ENCODE measurements at regions not wholly inside any gene's neighbourhood (a gene's known extent, or its start where the extent isn't known, plus 50 kb on each side); places are given as distances from the start of the nearest gene placed in this dataset.

DNA sequence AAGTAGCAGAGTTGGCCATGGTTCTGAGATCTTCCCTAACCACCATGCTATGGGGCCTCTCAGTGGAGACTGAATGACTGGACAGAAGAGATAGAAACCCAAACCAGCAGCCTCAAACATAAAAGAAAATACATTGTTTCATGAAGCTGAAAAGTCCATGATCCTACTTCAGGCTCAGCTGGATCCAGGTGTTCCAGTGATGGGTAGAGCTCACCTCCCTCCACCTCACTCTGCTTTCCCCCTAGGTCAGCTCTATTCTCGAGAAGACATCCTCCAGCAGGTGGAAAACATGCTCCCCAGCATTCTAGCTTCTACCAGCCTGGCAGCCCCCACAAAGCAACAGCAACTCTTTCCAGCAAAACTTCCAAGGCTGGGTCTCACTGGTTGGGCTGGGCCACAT is 132.1 kb downstream of the OAT start:
- no peak for DNase-seq (ENCODE audit: low spot score)

DNA sequence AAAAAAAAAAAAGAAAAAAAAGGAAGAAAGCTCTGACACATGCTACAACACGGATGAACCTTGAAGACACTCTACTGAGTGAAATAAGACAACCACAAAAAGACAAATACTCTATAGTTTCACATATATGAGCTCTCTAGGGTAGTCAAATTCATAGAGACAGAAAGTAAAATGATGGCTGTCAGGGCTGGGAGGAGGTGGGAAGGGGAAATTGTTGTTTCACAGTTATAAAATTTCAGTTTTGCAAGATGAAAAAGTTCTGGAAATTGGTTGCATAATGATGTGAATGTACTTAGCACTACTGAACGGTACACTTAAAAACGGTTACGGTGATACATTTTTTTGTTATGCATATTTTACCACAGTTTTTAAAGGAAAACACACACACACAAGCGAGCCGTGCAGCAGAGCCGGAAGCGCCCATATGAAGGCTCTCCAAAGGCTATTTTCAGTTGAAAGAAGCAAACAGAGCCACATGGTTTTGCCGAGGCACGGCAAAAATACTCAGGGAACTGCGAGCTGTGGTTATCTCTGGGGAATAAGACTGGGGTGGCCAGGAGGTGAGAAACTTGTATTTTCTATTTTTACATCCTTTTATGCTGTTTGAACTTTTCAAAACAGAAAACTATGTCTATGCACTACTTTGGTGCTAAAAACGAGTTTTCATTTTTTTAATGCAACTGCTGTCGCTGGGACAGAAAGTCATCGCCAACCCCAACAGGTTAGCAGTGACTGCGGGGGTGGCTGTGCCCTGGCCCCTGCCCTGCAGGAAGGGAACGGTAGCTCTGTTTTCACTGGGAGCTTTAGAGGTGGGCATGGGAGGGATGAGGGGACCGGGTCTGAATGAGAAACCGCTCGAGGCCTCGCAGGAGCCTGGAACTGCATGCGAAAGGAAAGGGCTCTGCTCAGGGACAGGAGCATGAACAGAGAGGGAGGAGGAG is 132.9 kb downstream of the OAT start:
- no peak for DNase-seq (ENCODE audit: low spot score)

DNA sequence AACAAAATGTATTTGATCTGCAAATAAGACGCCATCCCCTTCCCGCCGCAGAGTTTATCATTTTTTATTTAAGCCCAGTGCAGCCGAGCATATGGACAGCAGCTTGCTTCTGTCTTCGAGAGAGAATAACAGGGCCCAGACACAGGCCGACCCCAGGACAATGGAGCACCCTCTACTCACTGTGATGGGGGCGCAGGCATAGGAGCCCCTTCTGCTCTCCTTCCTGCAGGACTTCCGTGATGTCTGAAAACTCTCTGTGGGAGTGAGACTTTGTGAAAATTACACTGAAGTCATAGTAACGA is 134.8 kb downstream of the OAT start:
- no peak for DNase-seq (ENCODE audit: low spot score)

DNA sequence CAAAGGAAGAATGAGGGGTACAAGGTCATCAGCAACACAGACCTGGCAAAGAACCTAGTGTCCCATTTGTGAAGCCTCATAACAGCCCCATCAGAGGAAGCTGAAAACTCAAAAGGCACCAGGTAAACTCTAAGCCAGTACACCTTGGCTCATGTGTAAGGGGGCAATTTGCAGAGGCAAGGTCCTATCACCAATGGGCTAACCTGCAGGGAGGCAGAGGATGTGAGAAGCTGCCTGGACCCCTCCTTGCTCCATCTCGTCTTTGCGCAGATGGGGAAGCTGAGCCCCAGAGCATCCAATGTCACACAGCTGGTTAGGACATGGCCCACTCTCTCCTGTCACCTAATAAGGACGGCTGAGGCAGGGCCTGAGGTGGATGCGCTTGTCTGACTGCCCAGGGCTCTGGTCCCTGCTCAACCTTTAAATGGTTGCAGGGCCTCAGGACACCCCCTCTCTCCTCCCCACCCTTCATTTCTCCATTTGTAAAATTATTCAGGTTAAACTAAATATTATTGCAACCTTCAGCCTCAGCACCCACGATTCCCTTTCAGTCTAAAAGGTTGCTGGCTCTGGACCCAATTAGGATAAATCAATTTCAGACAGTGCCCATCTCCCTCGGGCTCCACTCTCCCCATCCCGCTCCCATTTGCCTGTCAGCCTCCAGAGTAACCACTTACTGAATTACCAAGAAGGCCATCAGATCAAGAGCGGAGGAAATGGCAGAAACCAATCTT is 135.3 kb downstream of the OAT start:
- DNase-seq (ENCODE audit: low spot score): no peak

DNA sequence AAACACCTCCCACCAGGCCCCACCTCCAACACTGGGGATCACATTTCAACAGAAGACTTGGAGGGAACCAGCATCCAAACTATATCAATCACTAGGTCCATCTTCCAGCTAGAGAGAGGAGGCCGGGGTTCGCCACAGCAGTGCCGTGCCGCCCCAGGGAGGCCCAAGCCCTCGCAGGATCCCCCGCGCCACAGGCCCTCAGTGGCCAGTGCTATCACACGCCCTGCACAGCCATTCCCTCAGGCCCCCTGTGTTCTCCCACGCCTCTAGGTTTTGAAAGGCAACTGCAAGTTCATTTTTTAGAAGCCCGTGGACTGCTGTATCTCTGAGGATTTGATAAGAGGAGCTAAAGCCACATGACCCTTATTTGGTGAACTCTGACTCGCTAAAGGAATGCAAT is 136.4 kb downstream of the OAT start:
- no peak for DNase-seq (ENCODE audit: low spot score)

DNA sequence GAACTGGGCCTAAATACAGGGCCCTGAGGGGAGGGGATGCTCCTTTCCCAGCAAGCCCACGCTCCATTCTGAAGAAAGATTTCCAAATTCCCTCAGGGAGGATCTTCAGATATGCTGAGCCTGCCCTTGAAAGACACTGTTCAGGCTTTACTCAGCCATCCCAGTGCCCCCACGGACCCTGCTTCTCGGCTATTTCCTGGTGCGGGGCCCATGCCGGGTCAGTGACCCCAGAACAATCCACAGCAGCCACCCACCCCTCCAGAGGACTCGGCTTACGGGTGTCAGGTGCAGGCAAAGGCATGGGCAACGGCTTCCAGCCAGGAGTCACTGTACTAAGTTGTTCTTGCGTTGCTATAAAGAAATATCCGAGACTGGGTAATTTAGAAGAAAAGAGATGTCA is 137.1 kb downstream of the OAT start:
- no peak for DNase-seq (ENCODE audit: low spot score)

DNA sequence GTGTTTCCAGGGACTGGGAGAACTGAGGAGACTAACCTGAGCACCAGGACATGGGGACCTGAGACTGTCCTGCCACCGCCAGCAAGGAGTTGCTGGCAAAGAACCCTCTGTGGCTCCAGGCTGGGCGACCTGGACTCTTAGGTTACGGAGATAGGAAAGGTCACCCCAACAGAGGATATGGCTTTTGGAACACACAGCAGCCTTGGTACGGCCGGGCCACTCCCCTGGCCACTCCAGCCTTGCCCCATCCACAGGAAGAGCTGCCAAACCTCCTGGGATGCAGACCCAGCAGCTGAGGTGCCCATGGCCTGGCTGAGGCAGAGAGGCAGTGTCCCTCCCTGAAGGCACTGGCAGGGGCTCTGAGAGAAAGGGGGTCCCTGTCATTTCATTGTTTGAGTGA is 137.8 kb downstream of the OAT start:
- no peak for DNase-seq (ENCODE audit: low spot score)

DNA sequence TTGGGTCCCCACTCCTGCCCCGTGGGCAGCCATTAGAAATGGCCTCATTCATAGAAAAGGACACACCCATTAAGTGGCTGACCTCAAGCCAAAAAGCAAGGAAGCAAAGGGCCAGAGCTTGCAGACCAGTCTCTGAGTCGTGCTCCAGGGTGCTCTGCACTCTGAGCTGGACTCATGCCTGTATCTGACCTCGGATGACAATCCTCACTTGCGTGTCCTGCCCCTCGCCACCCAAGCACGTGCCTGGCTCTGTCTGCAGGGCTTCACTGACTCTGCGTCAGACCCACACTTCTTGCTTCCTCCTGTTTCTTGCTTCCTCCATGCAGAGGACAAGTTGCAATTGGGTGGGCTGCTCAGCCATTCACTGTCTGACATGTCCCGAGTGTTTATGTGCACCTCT is 138.8 kb downstream of the OAT start:
- no peak for DNase-seq (ENCODE audit: low spot score)

DNA sequence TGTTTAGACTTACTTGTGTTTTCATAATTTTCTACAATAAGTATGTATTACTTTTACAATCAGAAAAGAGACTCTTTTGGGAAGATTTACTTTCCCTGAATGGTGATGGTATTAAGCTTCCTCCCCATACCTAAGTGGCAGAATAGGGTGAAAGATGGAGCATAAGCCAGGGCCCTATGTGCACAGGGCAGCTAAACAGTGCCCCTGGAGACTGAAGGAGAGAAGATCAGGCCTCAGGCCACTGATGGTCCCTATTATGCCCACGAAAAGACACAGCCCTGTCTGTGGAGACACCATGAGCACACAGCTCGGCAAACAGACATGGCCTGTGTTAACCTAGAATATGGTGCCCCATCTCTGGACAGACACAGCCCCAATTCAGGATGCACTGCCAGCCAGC is 139.4 kb downstream of the OAT start:
- DNase-seq (ENCODE audit: low spot score): no peak

DNA sequence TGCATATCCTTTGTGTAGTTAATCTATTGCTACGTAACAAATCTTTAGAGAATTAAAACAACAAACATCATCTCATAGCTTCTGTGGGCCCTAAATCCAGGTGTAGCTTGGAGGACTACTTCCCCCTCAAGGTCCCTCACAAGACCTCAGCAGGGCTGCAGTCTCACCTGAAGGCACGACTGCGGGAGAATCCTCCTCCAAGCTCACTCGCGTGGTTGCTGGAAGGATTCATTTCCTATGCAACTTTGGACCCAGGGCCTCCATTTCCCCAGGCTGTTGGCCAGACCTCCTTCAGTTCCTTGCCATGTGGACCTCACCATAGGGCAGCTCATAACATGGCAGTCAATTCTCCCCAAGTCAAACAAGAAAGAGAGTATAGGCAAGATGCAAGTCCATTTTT is 140.4 kb downstream of the OAT start:
- no peak for DNase-seq (ENCODE audit: low spot score)

DNA sequence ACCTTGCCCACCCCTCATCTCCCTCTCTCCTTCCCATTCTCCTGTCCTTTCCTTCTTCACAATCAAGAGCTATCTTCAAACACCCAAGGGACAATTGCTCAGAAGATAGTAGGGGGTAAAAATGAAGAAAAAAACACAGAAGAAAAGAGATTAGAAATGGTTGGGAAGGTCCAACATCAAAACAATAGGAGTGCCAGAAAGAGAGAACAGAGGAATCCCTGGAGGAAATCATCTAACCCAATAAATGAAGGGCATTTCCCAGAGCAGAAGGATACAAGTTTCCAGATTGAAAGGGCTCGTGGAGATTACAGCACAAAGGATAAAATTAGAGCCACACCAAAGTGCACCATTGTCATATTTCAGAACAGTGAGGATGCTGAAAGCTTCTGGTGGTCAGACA is 145.6 kb downstream of the OAT start:
- DNase-seq (ENCODE audit: low spot score): no peak

DNA sequence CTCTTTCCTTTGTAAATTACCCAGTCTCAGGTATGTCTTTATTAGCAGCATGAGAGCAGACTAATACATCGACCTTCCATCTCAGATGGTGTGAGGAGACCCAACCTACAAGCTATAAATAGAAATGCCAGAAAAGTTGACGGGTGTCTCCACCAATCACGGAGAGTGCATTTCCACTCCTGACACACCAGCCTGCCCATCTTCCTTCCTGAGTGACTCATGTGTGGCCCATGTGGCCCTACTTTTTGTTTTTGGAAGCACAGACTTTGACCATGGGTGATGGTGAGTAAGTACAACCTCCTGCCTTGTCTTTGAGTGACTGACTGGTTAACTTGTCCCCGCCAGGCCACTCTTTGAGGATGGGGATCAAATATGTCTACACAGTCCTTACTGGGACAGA is 147.0 kb downstream of the OAT start:
- DNase-seq (ENCODE audit: low spot score): no peak

DNA sequence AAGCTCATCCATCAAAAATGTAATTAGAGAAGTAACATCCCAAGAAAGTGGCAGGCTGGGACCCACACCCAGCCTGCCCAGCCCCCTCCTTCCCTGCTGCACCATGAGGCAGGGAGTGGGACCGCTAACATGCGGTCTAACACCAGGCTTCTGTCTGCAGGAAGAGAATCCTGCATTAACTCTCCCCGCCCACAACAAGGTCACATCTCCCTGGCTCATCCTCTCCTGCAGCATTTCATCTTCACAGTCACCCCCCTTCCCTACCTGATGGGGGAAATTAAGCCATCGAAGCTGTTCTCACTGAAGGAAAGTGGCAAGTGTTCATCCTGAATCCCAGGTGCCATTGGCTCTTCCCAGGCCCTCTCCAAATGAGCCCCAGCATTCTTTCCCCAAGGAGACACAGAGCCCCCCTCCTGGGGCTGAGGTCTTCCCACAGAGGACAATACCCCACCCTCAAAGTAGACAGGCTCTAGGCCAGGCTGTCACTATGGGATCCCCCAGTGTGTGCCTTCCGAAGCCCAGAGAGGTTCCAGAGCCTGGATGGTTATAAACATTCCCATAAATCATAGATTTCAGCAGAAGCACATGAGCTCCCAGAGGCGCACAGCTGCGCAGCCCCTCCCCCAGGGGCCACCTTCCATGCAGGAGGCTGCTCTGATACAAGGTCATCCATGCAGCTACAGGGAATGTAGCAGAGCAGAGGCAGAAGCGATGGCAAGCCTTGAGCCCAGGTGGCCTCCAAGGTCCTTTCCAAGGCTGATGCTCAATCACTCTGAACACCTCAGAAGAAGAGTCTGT is 148.0 kb downstream of the OAT start:
- DNase-seq (ENCODE audit: low spot score): no peak

DNA sequence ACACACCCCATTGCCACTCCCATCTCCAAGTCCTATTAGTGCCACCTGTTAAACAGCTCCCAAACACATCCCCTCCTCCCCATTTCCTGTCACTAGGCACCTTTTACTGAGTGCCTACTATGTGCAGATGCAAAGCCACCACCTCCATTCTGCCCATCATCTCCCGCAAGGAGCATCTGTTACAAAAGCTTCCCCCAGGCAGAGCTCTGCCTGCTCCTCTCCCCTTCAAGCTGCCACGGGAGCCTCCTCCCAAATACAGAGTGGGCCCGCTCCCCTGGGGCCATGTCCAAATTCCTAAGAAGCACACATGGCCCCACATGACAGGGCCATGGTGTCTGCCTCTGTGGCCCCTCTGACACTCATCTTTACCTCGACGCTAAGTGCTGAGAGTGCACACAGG is 149.7 kb downstream of the OAT start:
- DNase-seq (ENCODE audit: low spot score): no peak

DNA sequence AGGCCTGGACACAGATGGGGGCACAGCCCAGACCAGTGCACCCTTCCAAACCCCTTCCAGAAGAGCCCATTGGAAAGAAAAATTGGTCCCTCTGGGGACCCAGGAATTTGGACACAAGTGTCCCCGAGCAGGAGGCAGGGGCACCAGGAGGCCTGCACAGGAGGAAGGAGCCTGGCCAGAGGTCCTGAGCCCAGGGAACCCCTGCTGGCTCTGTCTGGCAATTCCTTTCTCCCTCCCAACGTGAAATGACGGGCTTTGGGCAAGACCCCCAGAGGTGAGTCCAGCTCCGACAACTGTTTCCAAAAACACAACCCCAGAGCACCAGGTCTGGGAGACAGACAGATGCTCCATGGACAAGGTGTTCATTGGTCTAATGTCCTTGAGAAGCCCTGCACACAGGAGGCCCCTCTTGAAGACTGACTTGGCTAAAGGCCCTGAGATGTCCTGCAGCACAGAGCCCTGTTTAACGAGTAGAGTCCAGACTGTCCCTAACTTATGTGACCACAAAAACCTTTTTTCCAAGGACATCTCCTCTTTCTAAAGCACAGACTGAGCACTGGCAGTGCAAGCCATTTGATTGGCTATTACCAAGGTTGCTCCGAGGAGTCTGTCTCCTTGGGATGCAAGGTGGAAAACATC is 150.7 kb downstream of the OAT start:
- no peak for DNase-seq (ENCODE audit: low spot score)

DNA sequence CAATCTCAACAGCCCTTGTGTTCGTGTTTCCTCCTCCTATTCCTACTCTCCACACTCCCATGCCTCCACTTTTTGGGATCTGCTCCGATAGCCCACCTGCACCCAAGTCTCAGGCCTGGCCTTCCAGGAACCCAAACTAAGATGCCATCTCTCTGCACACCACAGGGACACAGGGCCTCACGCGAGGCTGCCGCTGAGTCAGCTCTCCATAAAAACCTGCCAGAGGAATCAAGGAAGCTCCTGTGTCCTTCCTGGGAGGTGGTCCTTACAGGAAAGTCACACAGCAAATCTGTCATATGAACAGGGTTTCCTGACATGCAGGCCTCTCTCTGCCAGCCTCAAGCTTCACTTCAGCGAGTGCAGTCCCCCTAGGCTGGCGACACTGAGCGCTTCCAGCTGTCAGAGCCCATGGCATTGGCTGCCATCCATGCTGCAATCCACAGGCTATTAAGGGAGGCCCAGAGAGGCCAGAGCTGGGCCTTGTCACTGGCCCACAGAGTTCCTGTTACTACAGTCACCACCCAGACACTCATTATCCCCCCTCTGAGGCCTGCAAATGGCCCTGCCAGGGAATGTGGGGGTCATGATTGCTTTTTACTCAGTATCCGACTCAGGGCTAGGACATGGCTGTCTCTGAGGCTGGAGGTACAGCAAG is 151.4 kb downstream of the OAT start:
- no peak for DNase-seq (ENCODE audit: low spot score)

DNA sequence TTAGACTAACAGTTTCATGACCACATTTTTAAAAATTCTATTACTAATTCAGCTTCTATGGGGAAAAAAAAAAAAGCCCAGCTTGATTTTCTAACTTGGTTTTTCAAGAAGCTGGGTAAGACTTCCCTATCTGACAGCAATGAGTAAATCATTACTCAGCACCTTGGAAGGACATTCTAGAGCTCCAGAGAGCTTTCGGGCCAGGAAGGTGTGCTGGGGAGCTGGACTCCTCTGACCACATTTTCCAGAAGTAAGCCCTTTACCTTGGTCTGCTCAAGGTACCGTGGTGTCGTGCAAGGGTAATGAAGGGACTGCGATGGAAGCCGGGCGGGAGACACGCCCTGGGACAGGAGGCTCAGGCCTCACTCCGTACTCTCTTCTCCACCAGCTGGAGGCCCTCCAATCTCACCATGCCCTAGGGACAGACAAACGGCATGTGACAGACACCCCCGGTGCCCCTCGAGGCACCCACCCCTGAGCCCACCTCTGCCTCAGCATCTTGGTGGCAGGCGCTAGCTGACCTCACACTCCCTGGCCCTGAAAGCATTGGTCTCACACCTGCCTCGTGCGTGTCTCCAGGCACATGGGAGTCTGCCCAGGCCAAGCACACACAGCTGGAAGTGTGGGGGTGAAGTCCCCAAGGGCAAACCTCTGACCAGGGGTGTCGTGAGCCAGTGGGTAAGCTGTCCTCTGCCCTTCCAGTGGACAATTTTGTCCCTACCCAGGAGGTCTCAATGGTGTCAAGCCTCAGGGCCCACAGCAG is 152.1 kb downstream of the OAT start:
- no peak for DNase-seq (ENCODE audit: low spot score)

DNA sequence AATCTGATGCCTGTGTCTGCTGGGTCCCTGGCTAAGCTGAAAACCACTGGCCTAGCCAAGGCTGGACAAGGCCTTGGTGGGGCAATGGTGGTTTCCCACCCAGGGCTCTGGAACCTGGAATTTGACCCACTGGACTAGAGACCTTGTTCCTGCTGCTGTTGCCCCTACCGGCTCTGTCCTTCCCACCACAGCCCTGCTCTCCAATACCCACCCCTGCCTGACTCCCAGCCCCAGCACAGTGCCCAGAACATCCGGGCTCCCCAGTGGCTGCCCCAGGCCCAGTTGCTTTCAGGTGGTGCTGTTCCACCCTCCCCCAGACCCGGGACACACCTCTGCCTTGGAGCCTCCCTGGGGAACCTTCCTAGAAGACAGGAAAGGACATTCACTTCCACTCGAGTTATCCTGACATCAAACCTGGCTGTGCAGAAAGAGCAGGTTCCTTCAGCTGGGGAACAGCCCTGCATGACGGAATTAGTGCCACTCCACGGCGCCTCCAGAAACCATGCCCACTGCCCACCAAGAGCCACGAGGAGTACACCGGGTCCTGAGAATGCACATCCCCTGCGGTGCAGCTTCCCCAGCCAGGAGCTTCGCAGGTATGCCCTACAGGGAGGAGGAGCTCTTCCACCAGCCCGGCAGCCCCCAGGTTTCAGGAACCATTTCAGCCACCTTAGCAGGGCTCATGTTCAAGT is 152.8 kb downstream of the OAT start:
- DNase-seq (ENCODE audit: low spot score): no peak

DNA sequence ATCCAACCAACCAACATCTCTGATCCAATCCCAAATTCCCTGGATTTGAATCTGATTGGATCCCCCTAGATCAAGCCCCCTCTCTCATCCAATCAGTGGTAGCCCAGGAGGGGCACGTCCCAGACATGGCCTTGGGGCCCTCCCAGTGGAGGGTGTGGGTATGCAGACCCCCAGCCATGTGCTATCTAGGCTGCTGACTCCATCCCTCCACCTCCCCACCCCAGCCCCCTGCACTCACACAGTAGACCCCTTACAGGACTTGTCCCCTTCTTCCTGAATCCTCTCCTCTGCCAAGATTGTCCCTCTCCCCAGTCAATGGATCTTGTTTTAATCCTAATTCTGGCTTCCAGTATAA is 153.4 kb downstream of the OAT start:
- no peak for DNase-seq (ENCODE audit: low spot score)

DNA sequence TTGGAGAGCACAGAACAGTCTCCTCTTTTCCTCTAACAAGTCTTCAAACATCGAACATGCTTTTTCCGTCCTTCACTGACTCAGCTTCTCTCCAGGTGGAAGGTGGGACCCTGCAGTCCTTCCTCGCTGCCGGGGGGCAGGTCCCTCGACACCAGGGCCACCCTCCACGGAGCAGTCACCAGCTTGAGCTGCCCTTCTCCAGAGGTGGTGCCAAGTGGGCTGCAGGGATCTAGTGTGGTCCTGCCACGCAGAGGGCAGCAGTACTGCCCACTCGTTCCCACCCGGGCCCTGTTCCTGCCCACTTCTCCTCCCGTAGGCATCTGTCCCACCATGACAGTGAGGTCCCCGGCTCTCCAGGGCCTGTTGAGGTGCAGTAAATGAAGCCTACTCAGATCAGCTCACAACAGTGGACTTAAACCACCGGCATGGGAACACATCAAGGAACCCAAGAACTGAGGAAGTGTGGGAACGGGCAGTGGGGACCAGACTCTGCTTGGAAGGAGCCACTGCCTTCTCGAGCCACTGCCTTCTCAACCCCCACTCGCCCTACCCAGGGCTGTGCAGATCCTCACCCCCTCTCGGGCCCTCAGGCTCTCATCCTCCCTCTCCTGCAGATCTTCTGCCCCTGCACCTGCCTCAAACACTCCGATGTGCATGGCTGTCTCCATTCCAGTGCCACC is 153.9 kb downstream of the OAT start:
- DNase-seq (ENCODE audit: low spot score): no peak
